Neural cell (in vitro differentiated cells): ENCODE measurements at regions not wholly inside any gene's neighbourhood (a gene's known extent, or its start where the extent isn't known, plus 50 kb on each side); places are given as distances from the start of the nearest gene placed in this dataset.

Source experiments
- H2AFZ ChIP-seq: fragments of 200-600, 300-800 bp; sonication (generic), shearing (Covaris generic); 2 replicates; pipeline ENCODE4 v1.6.0; 2014; ENCODE audit warnings: low read depth, mild to moderate bottlenecking, antibody characterized with exemption, low read length, moderate library complexity
- H3F3A ChIP-seq: fragments of 200-600 bp; shearing (Covaris generic); 2 replicates; pipeline ENCODE4 v1.6.1; 2016; ENCODE audit warnings: mild to moderate bottlenecking, moderate library complexity, mixed read lengths, antibody characterized with exemption, low read length; ENCODE audit not compliant: insufficient read depth, poor library complexity, severe bottlenecking
- H3K27ac ChIP-seq: fragments of 200-600, 300-800 bp; sonication (generic), shearing (Covaris generic); 2 replicates; pipeline ENCODE4 v1.5.1; 2014; ENCODE audit warnings: mild to moderate bottlenecking, low read length, moderate library complexity
- H3K27me3 ChIP-seq: fragments of 300-800, 200-600 bp; sonication (generic), shearing (Covaris generic); 2 replicates; pipeline ENCODE4 v1.6.0; 2014; ENCODE audit warnings: mild to moderate bottlenecking, low read depth, low read length, moderate library complexity; ENCODE audit not compliant: insufficient read depth
- H3K36me3 ChIP-seq: fragments of 300-800, 200-600 bp; sonication (generic), shearing (Covaris generic); 2 replicates; pipeline ENCODE4 v1.5.1; 2014; ENCODE audit warnings: mild to moderate bottlenecking, antibody characterized with exemption, low read length, moderate library complexity; ENCODE audit not compliant: insufficient read depth
- H3K4me2 ChIP-seq: fragments of 300-800, 200-600 bp; sonication (generic), shearing (Covaris generic); 2 replicates; pipeline ENCODE4 v1.6.0; 2014; ENCODE audit warnings: mild to moderate bottlenecking, low read length
- H3K4me3 ChIP-seq: fragments of 300-800, 200-600 bp; sonication (generic), shearing (Covaris generic); 2 replicates; pipeline ENCODE4 v1.5.1; 2014; ENCODE audit warnings: mild to moderate bottlenecking, low read length, moderate library complexity
- H3K79me2 ChIP-seq: fragments of 200-600 bp; shearing (Covaris generic); replicated peaks from 2 replicates; pipeline ENCODE4 v1.6.0; 2014; ENCODE audit warnings: mild to moderate bottlenecking, low read length, moderate library complexity; ENCODE audit not compliant: insufficient read depth
- H3K9ac ChIP-seq: fragments of 300-800, 200-600 bp; sonication (generic), shearing (Covaris generic); 2 replicates; pipeline ENCODE4 v1.6.1; 2016; ENCODE audit warnings: mild to moderate bottlenecking, low read length, mixed read lengths
- H3K9me2 ChIP-seq: fragments of 200-600 bp; shearing (Covaris generic); 2 replicates; pipeline ENCODE4 v1.6.1; 2016; ENCODE audit warnings: mild to moderate bottlenecking, low read length, mixed read lengths; ENCODE audit not compliant: insufficient read depth
- H3K9me3 ChIP-seq: fragments of 200-600, 300-800 bp; sonication (generic), shearing (Covaris generic); 2 replicates; pipeline ENCODE4 v1.6.1; 2016; ENCODE audit warnings: mild to moderate bottlenecking, mixed run types, low read length, moderate library complexity, mixed read lengths
- H4K20me1 ChIP-seq: fragments of 200-600 bp; shearing (Covaris generic); 2 replicates; pipeline ENCODE4 v1.6.1; 2016; ENCODE audit warnings: mild to moderate bottlenecking, mixed run types; ENCODE audit not compliant: insufficient read depth
- CTCF ChIP-seq: fragments of 450-650 bp; IDR thresholded peaks from 2 replicates; pipeline ENCODE4 v1.5.1; 2014; ENCODE audit warnings: antibody characterized with exemption, mild to moderate bottlenecking, moderate library complexity; ENCODE audit not compliant: poor library complexity, severe bottlenecking
- EP300 ChIP-seq: fragments of 450-650 bp; conservative IDR thresholded peaks from 2 replicates; pipeline ENCODE4 v1.6.1; 2014; ENCODE audit warnings: antibody characterized with exemption, mild to moderate bottlenecking, moderate library complexity; ENCODE audit not compliant: poor library complexity, severe bottlenecking
- EZH2 ChIP-seq: fragments of 200-600, 300-800 bp; shearing (Covaris generic), sonication (generic); IDR thresholded peaks from 2 replicates; pipeline ENCODE4 v1.6.1; 2014; ENCODE audit warnings: antibody characterized with exemption, low read length, borderline replicate concordance, mild to moderate bottlenecking; ENCODE audit not compliant: insufficient read depth, poor library complexity, severe bottlenecking
- MXI1 ChIP-seq: fragments of 450-650 bp; conservative IDR thresholded peaks from 2 replicates; pipeline ENCODE4 v1.6.1; 2014; ENCODE audit warnings: antibody characterized with exemption, mild to moderate bottlenecking; ENCODE audit not compliant: poor library complexity, severe bottlenecking
- POLR2AphosphoS5 ChIP-seq: IDR thresholded peaks from 2 replicates; pipeline ENCODE4 v1.6.1; 2012
- RAD21 ChIP-seq: fragments of 450-650 bp; conservative IDR thresholded peaks from 2 replicates; pipeline ENCODE4 v1.6.1; 2014; ENCODE audit warnings: antibody characterized with exemption, mild to moderate bottlenecking, moderate library complexity
- REST ChIP-seq: IDR thresholded peaks from 2 replicates; pipeline ENCODE4 v1.6.1; 2012; ENCODE audit warnings: borderline replicate concordance
- SMC3 ChIP-seq: fragments of 450-650 bp; conservative IDR thresholded peaks from 2 replicates; pipeline ENCODE4 v1.6.1; 2014; ENCODE audit warnings: antibody characterized with exemption, mild to moderate bottlenecking, moderate library complexity; ENCODE audit not compliant: poor library complexity
- TAF1 ChIP-seq: IDR thresholded peaks from 2 replicates; pipeline ENCODE4 v1.6.1; 2012; ENCODE audit warnings: low read depth

- Histone ChIP-seq H3K36me3 (no peaks in the 10 kb centered on the region), H3K9me3 (no peaks in the 10 kb centered on the region), H4K20me1 (no peaks in the 10 kb centered on the region), H3K4me2 (no peak overlapping the region), H3K4me3 (no peak overlapping the region), H3K9me2 (no peaks in the 10 kb centered on the region), H3K27ac (no peak overlapping the region), H3K79me2 (no peaks in the 10 kb centered on the region), H2AFZ (no peak overlapping the region), H3F3A (no peaks in the 10 kb centered on the region), H3K27me3 (no peaks in the 10 kb centered on the region), H3K9ac (no peak overlapping the region)
- TF ChIP-seq CTCF = no peak
- no peak for TF ChIP-seq MXI1
- no peak for TF ChIP-seq POLR2AphosphoS5
- no peak for TF ChIP-seq EP300
- no peak for TF ChIP-seq RAD21
- TF ChIP-seq TAF1 = no peak
- TF ChIP-seq EZH2 = no peak
- TF ChIP-seq REST = no peak
- no peak for TF ChIP-seq SMC3
Observed at GRCh38 chr14:55849833-55850232, 268.4 kb upstream of the PELI2 start.

DNA sequence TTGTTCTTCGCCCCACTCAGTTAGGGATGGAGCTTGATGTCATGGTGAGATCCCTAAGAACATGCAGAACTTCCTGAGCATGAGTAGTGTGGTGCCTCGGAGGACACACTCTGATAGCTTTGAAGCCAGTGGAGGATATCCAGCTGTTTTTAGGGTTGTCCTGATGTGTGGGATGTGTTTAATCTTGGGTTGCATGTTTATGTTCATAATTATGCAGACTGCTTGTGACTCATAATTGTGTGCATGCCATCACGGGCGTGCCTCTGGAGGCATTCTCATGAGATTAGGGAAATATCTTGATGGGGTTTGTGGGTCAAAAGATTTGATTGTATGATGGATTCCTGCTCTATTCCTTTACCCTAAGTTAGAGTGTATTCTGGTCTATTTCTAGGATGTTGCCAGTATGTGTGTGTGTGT, 267.4 kb upstream of the PELI2 start:
- Histone ChIP-seq H3K27me3 (no peaks in the 10 kb centered on the region), H3K9me2 (no peaks in the 10 kb centered on the region), H4K20me1 (no peaks in the 10 kb centered on the region), H3K9ac (no peak overlapping the region), H2AFZ (no peak overlapping the region), H3K4me3 (no peak overlapping the region), H3K9me3 (no peaks in the 10 kb centered on the region), H3K79me2 (no peaks in the 10 kb centered on the region), H3K36me3 (no peaks in the 10 kb centered on the region), H3K27ac (no peak overlapping the region), H3F3A (no peaks in the 10 kb centered on the region), H3K4me2 (no peak overlapping the region)
- TF ChIP-seq MXI1 = no peak
- TF ChIP-seq RAD21 = no peak
- no peak for TF ChIP-seq POLR2AphosphoS5
- no peak for TF ChIP-seq EP300
- no peak for TF ChIP-seq TAF1
- no peak for TF ChIP-seq SMC3
- TF ChIP-seq REST = no peak
- no peak for TF ChIP-seq CTCF
- TF ChIP-seq EZH2 = no peak
